ENCODE measurements at regions not wholly inside any gene's neighbourhood (a gene's known extent, or its start where the extent isn't known, plus 50 kb on each side); places are given as distances from the start of the nearest gene placed in this dataset.
"Not testable (repeated sequence)": the region's sequence is repeated elsewhere in the genome, so short reads cannot be mapped to it uniquely, and the experiment has no call there.

DNA sequence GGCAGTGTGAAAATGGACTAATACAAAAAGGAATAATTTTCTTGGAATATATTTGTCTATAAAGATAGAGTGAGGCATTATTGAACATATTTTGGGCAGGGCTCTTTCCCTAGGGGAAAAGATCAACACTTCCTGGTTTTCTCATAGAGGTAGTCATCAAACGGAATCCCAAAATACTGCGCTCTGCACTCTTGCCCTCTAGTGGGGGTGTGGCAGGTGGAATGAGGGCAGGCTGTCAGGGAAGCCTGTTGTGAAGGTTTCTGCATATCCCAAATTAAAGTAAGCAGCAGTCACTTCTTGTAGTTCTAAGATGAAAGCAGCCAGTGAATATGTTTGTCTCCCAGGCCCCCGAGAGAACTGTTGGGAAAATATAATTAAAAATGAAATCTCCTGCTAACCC, 666.8 kb upstream of the TMEM132C start:
- no peak overlapping the region for H3K4me3 Mint-ChIP-seq
- H3K9me3 Mint-ChIP-seq = peaks cover 2% of the 10 kb centered on the region
- H3K27ac Mint-ChIP-seq = no peak overlapping the region
- no peaks in the 10 kb centered on the region for H3K4me1 Mint-ChIP-seq
- ATAC-seq (no peak), DNase-seq (ENCODE audit: low spot score in 2 of 2) (no peak)
- H3K36me3 Mint-ChIP-seq = no peaks in the 10 kb centered on the region

DNA sequence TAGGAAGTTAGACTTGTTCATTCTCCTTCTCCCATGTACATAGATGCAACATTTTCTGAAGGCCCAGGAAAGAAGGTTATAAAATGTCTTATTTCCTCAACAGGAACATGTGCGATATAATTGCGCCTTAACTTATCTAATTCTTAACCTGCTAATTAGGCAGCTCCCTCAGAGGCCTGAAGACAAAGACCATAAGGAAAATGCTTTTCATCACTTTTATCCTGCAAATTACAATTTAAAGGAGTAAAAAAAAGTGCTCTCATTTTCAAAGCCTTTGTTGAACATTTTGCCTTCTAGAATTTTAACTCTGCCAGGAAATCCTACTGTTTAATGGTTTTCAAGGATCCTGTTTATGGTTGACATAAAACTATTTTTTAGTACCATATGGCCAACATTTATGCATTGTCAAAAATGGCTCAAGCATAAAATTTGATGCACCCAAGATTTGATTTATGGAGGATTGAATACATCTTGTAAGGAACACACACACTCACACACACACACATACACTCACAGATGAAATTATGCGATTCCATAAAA, 660.4 kb upstream of the TMEM132C start:
- no peak overlapping the region for H3K4me3 Mint-ChIP-seq
- DNase-seq (ENCODE audit: low spot score in 2 of 2) (no peak), ATAC-seq (no peak)
- no peaks in the 10 kb centered on the region for H3K36me3 Mint-ChIP-seq
- H3K4me1 Mint-ChIP-seq = no peaks in the 10 kb centered on the region
- H3K9me3 Mint-ChIP-seq = no peaks in the 10 kb centered on the region
- H3K27ac Mint-ChIP-seq = no peak overlapping the region

DNA sequence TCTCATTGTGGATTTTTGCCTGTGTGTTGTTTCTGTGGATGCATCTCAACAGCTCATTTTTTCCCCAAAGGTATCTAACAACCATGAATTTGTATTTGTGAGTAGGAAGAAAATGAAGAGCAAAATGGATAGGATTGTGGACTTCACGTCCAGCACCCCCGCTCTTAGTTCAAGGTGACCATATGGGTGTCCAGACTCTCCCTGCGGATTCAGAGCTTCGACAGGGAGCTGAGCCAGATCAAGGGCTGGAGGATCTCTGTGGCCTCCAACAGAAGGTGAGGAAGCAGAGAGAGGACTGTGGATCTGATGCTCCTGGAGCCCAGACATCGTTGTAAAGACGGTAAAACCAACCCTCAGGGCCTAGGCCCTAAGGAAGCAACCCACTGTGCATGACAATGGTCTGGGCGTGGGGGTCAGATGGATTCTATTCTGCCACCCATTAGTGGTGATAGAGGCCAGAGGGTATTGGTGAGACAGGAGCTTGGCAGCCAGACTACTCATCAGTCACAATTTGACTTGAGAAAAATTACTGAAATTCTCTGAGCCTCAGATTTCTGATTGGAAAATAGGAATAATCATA, 659.7 kb upstream of the TMEM132C start:
- Mint-ChIP-seq H3K9me3 (no peaks in the 10 kb centered on the region), H3K4me3 (no peak overlapping the region), H3K36me3 (no peaks in the 10 kb centered on the region), H3K4me1 (no peaks in the 10 kb centered on the region), H3K27ac (no peak overlapping the region)
- ATAC-seq (no peak), DNase-seq (ENCODE audit: low spot score in 2 of 2) (no peak)

DNA sequence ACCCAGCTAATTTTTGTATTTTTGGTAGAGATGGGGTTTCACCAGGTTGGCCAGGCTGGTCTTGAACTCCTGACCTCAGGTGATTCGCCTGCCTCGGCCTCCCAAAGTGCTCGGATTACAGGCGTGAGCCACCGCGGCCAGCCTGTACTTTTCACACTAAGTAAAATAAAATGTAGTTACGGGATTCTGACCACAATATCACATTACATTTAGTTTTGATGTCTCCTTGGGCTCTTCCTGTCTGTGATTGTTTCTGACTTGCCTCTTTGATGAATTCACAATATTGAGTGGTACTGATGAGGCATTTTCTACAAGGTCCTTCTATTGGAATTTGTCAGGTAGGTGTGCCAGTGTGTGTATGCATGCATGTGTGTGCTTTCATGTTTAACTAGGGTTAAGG, 658.6 kb upstream of the TMEM132C start:
- not testable (repeated sequence) for H3K9me3 Mint-ChIP-seq; H3K36me3 Mint-ChIP-seq; DNase-seq (ENCODE audit: low spot score in 2 of 2); ATAC-seq; H3K4me1 Mint-ChIP-seq; H3K27ac Mint-ChIP-seq; H3K4me3 Mint-ChIP-seq

DNA sequence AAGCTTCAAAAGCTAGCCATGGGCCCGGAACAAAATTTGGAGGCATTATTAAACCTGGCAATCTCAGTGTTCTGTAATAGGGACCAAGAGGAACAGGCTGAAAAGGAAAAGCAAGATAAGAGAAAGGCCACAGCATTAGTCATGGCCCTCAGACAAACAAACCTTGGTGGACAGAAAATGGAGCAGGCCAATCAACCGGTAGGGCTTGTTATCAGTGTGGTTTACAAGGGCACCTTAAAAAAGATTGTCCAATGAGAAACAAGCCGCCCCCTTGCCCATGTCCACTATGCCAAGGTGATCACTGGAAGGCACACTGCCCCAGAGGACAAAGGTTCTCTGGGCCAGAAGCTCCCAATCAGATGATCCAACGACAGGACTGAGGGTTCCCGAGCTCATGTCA, 653.9 kb upstream of the TMEM132C start:
- no peak for DNase-seq (ENCODE audit: low spot score in 2 of 2)
- no peak for ATAC-seq
- Mint-ChIP-seq H3K27ac (no peak overlapping the region), H3K4me1 (no peaks in the 10 kb centered on the region), H3K36me3 (no peaks in the 10 kb centered on the region), H3K9me3 (no peaks in the 10 kb centered on the region), H3K4me3 (no peak overlapping the region)

DNA sequence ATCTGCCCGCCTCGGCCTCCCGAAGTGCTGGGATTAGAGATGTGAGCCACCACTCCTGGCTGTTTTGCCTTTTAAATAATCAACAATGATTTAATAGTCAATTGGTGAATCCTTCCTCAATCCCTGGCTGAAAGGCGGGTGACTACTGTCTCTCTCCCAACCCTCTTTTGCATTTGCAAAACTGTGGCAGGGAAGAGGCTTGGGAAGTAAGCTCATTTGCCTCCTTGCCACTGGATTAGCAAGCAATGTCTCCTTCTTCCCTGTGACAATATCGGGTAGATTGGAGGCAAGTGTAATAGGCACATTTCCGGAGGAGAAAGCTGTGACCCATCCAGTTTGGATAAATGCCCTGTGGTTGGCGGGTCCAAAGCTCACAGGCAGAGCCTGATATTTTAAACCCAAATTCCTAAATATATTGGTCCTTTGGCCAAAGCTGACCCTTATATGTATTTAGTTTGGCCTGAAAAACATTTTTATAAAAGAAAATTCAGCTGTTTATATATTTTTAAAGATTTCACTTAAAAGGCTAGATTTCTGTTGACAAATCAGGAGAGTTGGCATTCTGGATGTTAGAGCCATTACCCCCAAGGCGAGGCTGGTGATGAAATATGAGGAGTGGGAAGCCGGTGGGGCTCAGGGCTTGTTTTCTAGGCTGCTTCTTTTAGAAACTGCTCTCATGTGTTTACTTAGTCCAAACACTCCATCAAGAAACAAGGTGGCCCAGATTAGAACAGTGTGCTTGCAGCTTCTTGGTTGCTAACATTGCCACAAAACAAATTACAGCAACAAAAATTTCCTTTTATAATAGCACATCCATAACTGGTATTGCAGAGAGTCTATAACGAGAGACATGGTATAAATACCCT, 646.9 kb upstream of the TMEM132C start:
- Mint-ChIP-seq H3K36me3 (no peaks in the 10 kb centered on the region), H3K27ac (no peak overlapping the region), H3K9me3 (peaks cover 3% of the 10 kb centered on the region), H3K4me1 (no peaks in the 10 kb centered on the region), H3K4me3 (no peak overlapping the region)
- ATAC-seq = no peak
- no peak for DNase-seq (ENCODE audit: low spot score in 2 of 2)

DNA sequence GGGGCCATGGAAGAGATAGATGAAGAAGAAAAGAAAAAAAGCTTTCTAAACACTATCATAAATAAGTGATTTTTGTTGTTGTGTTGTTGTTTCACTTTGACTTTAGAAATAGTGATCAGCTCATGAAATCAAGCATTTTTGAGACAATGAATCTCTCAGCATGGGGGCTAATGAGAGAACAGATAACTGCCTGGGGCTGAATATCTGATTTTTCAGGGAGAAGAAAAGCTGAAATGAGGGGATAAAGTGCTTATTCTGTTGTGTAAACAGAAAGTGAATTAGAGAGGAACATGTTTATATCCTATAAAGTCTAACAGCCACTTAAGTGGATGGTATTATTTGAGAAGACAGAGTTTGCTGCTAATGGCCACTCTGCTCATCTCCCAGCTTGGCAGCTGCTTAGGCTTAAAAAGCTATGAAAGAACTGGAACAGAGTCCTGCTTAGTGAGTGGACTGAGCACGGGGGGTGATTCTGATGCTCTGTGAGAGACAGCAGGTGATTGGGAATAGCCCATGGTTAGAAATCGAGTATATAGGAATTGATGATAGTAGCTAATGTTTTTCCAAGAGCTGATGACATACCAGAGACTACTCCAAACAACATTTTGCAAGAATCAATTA, 646.1 kb upstream of the TMEM132C start:
- peaks cover 3% of the 10 kb centered on the region for H3K9me3 Mint-ChIP-seq
- DNase-seq (ENCODE audit: low spot score in 2 of 2) (no peak), ATAC-seq (no peak)
- no peaks in the 10 kb centered on the region for H3K36me3 Mint-ChIP-seq
- no peak overlapping the region for H3K27ac Mint-ChIP-seq
- no peaks in the 10 kb centered on the region for H3K4me1 Mint-ChIP-seq
- no peak overlapping the region for H3K4me3 Mint-ChIP-seq

DNA sequence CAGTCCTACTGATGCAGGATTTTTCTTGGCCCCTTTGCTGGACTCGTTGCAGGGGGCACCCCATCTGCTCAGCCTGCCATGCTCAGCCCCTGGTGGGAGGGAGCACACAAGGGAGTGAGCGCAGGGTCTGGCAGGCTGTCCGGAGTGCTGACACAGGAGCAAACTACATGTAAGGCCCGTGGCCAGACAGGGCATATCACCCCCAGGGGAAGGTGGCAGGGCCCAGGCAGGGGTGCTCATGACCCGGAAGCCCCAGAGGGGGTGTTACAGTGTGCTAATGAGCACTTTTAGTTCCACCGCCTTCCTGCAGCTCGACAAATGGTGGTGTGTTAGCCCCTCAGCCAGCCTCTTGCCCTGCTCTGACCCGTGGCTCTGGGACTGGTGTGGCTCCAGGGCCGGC, 645.6 kb upstream of the TMEM132C start:
- Mint-ChIP-seq H3K4me1 (no peaks in the 10 kb centered on the region), H3K9me3 (peaks cover 3% of the 10 kb centered on the region), H3K4me3 (no peak overlapping the region), H3K36me3 (no peaks in the 10 kb centered on the region), H3K27ac (no peak overlapping the region)
- DNase-seq (ENCODE audit: low spot score in 2 of 2) (no peak), ATAC-seq (peak; percentile 39)

DNA sequence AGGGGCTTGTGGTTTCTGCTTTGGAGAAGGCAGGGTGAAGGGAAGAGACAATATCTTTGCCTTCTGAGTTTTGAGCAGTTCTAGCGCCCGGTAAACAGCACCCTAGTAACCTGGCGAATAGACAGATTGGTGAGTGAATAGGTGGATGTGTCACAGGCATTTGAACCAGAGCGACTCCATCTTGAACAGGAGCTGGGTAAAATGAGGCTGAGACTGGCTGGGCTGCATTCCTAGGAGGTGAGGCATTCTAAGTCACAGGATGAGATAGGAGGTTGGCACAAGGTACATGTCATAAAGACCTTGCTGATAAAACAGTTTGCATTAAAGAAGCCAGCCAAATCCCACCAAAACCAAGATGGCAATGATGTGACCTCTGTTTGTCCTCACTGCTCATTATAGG, 643.6 kb upstream of the TMEM132C start:
- Mint-ChIP-seq H3K4me3 (no peak overlapping the region), H3K4me1 (no peaks in the 10 kb centered on the region), H3K9me3 (peaks cover 3% of the 10 kb centered on the region)

DNA sequence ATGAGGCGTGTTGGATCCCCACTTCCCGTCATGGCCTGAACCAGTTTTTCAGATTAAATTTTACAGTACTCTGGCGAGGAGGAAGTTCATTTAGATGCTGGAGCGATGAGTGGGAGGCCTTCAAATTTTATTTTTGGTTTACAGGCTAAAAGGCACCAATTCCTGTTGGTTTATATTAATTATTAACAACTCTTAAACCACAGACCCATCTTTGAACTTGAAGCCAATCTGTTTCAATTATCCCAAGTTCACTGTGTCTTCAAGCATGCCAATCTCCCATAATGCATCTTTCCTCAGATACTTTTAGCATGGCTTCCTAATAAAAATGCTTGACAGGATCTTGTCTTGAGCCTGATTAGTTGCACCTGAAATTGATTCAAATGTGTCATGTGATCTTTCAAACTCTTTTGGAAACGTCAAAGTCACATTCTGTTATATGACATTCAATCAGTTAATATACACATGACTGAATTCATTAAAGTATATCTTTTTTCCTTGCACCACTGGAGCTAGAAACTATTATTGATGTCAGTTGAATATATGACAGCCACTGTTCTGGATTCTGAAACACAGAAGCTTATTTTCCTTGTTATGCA, 641.7 kb upstream of the TMEM132C start:
- no peaks in the 10 kb centered on the region for H3K9me3 Mint-ChIP-seq

More for the DNA sequence above, 643.6 kb upstream of the TMEM132C start:
- DNase-seq (ENCODE audit: low spot score in 2 of 2) (no peak), ATAC-seq (no peak)
- Mint-ChIP-seq H3K27ac (no peak overlapping the region), H3K36me3 (no peaks in the 10 kb centered on the region)

DNA sequence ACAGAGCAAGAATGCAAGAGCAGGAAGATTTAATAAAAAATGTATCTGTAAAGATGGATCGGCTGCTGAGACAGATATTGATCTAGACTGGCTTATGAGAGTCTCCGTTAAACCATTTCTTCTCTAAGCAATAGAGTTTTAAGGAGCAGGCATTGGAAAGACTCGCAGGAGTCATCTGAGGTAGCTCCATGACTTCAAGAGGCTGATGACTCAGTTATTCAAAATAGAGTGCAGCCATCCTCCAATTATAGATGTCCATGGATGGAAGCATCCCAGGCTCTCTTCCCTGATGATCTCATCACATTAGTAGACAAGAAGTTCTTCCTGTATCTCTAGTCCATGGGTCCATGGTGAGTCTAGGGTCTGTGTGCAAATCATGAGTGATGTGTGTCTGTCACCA, 638.3 kb upstream of the TMEM132C start:
- no peak overlapping the region for H3K27ac Mint-ChIP-seq
- no peaks in the 10 kb centered on the region for H3K36me3 Mint-ChIP-seq
- no peak overlapping the region for H3K4me3 Mint-ChIP-seq
- no peaks in the 10 kb centered on the region for H3K4me1 Mint-ChIP-seq
- DNase-seq (ENCODE audit: low spot score in 2 of 2) = no peak
- H3K9me3 Mint-ChIP-seq = no peaks in the 10 kb centered on the region
- ATAC-seq = no peak

More for the DNA sequence above, 641.7 kb upstream of the TMEM132C start:
- Mint-ChIP-seq H3K36me3 (no peaks in the 10 kb centered on the region), H3K4me1 (no peaks in the 10 kb centered on the region), H3K27ac (no peak overlapping the region), H3K4me3 (no peak overlapping the region)
- no peak for ATAC-seq
- DNase-seq (ENCODE audit: low spot score in 2 of 2) = no peak

DNA sequence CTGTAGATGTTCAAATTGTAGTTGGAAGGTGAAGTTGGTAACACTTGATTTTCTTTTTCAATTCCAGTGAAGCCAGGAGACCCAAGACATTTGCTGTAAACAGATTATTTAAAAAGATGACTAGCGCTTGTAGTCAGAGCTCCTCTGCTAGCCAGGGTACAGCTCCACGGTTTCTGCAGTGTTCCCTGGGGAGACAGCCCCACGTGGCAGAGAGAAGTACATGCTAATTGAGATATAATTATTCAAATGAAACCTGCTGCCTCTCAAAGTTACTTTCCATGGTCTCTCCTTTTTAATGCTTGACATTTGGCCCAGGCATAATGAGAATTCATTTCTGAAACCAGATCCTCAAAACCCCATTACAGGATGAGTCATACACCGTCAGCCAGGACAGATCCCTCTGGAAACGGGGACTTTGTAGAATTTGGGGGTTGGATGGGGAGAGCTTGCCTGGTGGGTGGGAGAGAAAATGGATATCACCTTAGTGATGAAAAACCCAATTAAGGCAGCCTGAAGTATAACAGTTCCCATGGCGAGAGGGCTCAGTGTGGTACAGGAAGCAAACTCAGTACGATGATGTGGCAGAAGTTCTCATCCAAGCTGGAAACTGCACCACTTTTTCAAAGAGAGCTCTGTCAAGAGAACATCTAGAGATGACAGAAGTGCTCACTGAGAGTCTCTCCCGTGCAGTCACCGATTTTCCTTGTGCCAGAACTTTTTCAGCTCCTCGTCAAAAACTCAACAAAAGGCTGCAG, 637.7 kb upstream of the TMEM132C start:
- DNase-seq (ENCODE audit: low spot score in 2 of 2) (no peak), ATAC-seq (no peak)
- Mint-ChIP-seq H3K9me3 (no peaks in the 10 kb centered on the region), H3K36me3 (no peaks in the 10 kb centered on the region), H3K4me3 (no peak overlapping the region), H3K4me1 (no peaks in the 10 kb centered on the region), H3K27ac (no peak overlapping the region)

DNA sequence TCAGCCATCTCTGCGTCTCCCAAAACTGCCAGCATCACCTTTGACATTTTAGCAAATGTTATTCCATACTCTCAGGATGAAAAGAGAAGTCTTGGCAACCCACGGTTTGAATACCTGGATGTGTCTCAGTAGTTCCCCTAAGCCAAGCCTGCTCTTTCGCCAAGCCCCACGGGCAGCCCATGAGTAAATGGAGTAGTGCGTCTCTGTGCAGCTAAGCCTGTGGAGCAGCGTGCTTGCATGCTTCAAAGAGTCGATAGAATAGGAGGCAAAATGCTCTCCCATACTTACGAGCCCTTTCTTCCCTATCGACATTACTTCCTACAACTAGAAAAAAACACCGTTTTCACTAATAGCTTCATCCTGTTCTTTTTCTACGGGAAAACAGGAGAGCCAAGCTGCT, 634.5 kb upstream of the TMEM132C start:
- H3K27ac Mint-ChIP-seq = no peak overlapping the region
- ATAC-seq (no peak), DNase-seq (ENCODE audit: low spot score in 2 of 2) (no peak)
- H3K36me3 Mint-ChIP-seq = no peaks in the 10 kb centered on the region
- no peak overlapping the region for H3K4me3 Mint-ChIP-seq
- no peaks in the 10 kb centered on the region for H3K4me1 Mint-ChIP-seq
- no peaks in the 10 kb centered on the region for H3K9me3 Mint-ChIP-seq

DNA sequence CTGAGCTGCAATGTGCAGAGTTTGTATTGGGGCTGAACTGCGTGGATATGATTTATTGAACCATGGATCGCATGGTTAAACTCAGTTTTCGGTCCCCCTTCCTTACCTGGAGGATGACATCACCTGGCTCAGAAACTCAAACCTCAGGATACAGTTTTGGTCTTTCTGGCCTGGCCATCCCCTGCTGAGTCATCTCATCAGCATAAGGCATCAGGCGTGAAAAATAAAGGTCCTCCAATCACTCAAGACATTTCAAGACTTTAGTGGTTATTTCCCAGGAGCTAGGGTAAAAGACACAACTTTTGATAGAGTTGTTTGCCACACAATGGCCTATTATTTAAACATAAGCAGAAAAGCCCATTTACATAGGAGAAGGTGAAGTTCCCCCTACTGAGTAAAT, 631.1 kb upstream of the TMEM132C start:
- ATAC-seq = no peak
- Mint-ChIP-seq H3K4me1 (no peaks in the 10 kb centered on the region), H3K9me3 (no peaks in the 10 kb centered on the region), H3K4me3 (no peak overlapping the region), H3K27ac (no peak overlapping the region), H3K36me3 (no peaks in the 10 kb centered on the region)
- DNase-seq (ENCODE audit: low spot score in 2 of 2) = no peak

DNA sequence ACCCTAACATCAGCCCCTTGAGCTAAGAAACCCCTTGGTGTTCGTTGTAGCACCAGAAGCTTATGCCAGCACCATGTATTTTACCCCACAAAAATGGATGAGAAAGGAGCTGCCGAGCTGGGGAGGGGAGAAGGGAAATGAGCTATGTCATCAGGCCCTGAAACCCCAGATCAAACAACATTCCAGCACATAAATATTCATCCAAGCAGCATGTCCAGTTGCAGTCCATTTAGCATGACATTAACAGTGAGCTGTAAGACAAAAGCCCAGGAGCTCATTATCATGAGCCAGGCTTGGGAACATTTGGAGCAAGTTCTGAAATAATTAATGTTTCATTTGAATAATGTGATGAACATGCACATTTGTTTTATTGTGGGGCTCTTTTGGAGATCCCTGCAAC, 630.1 kb upstream of the TMEM132C start:
- DNase-seq (ENCODE audit: low spot score in 2 of 2) (no peak), ATAC-seq (no peak)
- no peaks in the 10 kb centered on the region for H3K36me3 Mint-ChIP-seq
- no peak overlapping the region for H3K27ac Mint-ChIP-seq
- H3K9me3 Mint-ChIP-seq = no peaks in the 10 kb centered on the region
- H3K4me1 Mint-ChIP-seq = no peaks in the 10 kb centered on the region
- H3K4me3 Mint-ChIP-seq = no peak overlapping the region

Measured in stimulated activated effector memory CD8-positive, alpha-beta T cell treated with anti-CD3 and anti-CD28 coated beads, Interleukin-12 subunit alpha, Interleukin-12 subunit beta, amount 100 ng/mL, for 72 hours (primary cell).